Cardiac fibroblast (primary cell): ENCODE measurements at regions not wholly inside any gene's neighbourhood (a gene's known extent, or its start where the extent isn't known, plus 50 kb on each side); places are given as distances from the start of the nearest gene placed in this dataset.

Experiments
- DNase-seq, 2 donors: peaks; one replicate each; pipeline versions ENCODE4 v3.0.0 to v3.0.0-alpha.2; 2010; ENCODE audit warnings: low read depth in 2 of 2
- H3K4me3 ChIP-seq, 2 donors: replicated peaks in 1 of 2; 1 replicate in 1 of 2; 2 replicates in 1 of 2; pipeline ENCODE4 v1.5.1; 2011; ENCODE audit warnings: low read depth in 2 of 2, low read length in 2 of 2, mild to moderate bottlenecking in 2 of 2, moderate library complexity in 1 of 2
- CTCF ChIP-seq: IDR thresholded peaks from one replicate; pipeline ENCODE4 v1.5.1; 2011; ENCODE audit warnings: low read depth, mild to moderate bottlenecking, low read length, inconsistent platforms

- no peak for TF ChIP-seq CTCF
- no peak for DNase-seq
These were observed 1356.8 kb upstream of the CRIM1 start for GRCh38 chr2:34998741-34999140.

GRCh38 chr2:34997779-34998178, 1357.8 kb upstream of the CRIM1 start:
- no peak for TF ChIP-seq CTCF
- H3K4me3 ChIP-seq, result no peak overlapping the region
- no peak for DNase-seq

More at GRCh38 chr2:34998741-34999140, 1356.8 kb upstream of the CRIM1 start:
- H3K4me3 ChIP-seq, result no peak overlapping the region

DNA sequence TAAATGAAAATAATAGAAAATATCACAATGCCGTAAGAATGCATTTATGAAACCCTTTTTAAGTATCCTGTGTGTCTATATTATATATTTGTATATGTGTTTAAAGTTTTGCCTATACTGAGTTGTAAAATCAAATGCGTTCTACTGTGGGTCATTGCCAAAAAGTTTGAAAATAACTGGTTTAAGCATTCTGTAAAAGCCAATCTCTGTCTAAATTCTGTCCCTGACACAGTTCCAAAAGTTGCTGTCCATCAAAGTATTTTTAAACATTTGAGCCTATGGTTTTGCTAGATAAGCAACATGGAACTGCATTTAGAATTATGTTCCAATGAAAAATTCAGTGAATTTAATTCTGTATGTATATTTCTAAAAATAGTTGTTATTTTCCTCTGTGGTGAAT, 1360.4 kb upstream of the CRIM1 start:
- TF ChIP-seq CTCF, result no peak
- no peak overlapping the region for H3K4me3 ChIP-seq
- DNase-seq, result no peak

- no peak for TF ChIP-seq CTCF
- H3K4me3 ChIP-seq, result no peak overlapping the region
- no peak for DNase-seq
These were observed 1363.9 kb upstream of the CRIM1 start for GRCh38 chr2:34991508-34992274.

DNA sequence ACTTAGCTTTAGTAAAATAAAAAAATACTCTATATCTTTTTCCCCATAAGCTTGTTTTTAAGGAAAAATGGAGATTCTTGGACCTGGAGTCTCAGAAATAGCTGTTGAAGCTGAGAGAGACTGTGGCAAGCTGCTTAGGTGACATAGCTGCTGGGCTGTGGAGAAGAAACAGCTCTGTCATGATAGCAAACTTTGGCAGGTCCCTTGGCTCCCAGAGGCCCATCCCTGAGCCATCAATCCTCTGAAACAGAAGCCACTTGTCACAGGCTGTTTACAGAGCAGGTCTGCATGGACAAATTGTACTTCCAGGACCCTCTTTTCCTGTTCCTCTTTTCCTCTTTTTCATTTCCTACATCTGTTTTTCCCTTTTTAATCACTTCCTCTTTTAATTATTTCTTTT, 1370.1 kb upstream of the CRIM1 start:
- DNase-seq, result no peak
- no peak for TF ChIP-seq CTCF
- no peak overlapping the region for H3K4me3 ChIP-seq

DNA sequence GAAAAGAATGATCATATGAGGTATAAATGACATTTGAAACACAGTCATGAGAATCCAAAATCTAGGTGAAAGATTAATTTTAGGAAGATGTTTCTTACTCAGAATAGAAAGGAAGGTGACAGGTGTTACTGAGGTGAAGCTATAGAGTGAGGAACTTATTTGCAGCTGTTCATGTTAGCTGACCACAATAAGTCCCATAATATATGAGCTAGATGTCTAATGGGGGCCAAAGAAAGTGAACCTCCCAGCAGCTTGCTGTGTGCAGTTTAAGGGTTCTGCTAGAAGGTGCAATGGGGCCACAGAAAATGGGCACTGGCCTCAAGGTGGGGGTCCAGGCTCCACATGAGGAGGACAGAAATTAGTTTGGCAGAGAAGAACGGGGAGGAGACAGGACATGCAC, 1374.9 kb upstream of the CRIM1 start:
- H3K4me3 ChIP-seq, result no peak overlapping the region
- no peak for DNase-seq

More for the DNA sequence above, 1374.9 kb upstream of the CRIM1 start:
- TF ChIP-seq CTCF, result no peak
